Stomach (tissue), 8 donors: ENCODE measurements at regions not wholly inside any gene's neighbourhood (a gene's known extent, or its start where the extent isn't known, plus 50 kb on each side); places are given as distances from the start of the nearest gene placed in this dataset.

Source experiments
- DNase-seq, 2 donors: peaks; one replicate each; pipeline versions ENCODE4 v3.0.0 to v3.0.0-alpha.2; 2013 to 2019
- H3K27ac ChIP-seq, 5 donors: fragments of 200-600 bp in 4 of 5; sonication (generic) in 4 of 5; one replicate each; pipeline ENCODE4 v1.5.1; 2013 to 2019; ENCODE audit warnings: mild to moderate bottlenecking in 1 of 5, moderate library complexity in 1 of 5
- H3K27me3 ChIP-seq, 3 donors: fragments of 200-600 bp; sonication (generic); one replicate each; pipeline ENCODE4 v1.5.1; 2017 to 2019; ENCODE audit warnings: mixed run types in 1 of 3
- H3K36me3 ChIP-seq, 4 donors: fragments of 200-600 bp; sonication (generic); 1 replicate in 3 of 4; 2 replicates in 1 of 4; pipeline ENCODE4 v1.5.1; 2016 to 2019
- H3K4me1 ChIP-seq, 4 donors: fragments of 200-600 bp; sonication (generic); one replicate each; pipeline ENCODE4 v1.5.1; 2016 to 2019
- H3K4me3 ChIP-seq, 4 donors: fragments of 200-600 bp; sonication (generic) in 3 of 4; one replicate each; pipeline ENCODE4 v1.5.1; 2016 to 2019; ENCODE audit warnings: mild to moderate bottlenecking in 1 of 4
- H3K9me3 ChIP-seq, 4 donors: fragments of 200-600 bp; sonication (generic); one replicate each; pipeline ENCODE4 v1.5.1; 2016 to 2019
- EP300 ChIP-seq: sonication (generic); formaldehyde crosslinking; IDR thresholded peaks from one replicate; pipeline ENCODE4 v1.6.1; 2017; ENCODE audit warnings: antibody characterized with exemption
- POLR2A ChIP-seq, 4 donors: fragments of 450-650 bp; IDR thresholded peaks; one replicate each; pipeline ENCODE4 v1.6.1; 2016; ENCODE audit warnings: antibody characterized with exemption in 4 of 4, control low read depth in 2 of 4, mild to moderate bottlenecking in 1 of 4, moderate library complexity in 1 of 4
- POLR2AphosphoS5 ChIP-seq, 3 donors: sonication (generic); formaldehyde crosslinking; IDR thresholded peaks; one replicate each; pipeline ENCODE4 v1.6.1; 2016; ENCODE audit warnings: antibody characterized with exemption in 3 of 3
- WGBS, 5 donors: extraction: QIAGEN DNeasy Blood & Tissue Kit in 3 of 5; methylation state at CpG; one replicate each; pipeline versions ENCODE4 v1.1.5 to v1.1.7; 2013 to 2018; 5-methylcytosine and 5-hydroxymethylcytosine counted together
- intact Hi-C: fragments of 100-400 bp; cut with DNase I; formaldehyde crosslinking; loops from one replicate; pipeline ENCODE4 v1.15.1; 2023; ENCODE audit warnings: low total_unique reads
- TF ChIP-seq, protein P1 (sequence below), 7 experiments: fragments of 450-650 bp in 4 of 7; fragments of 200-600 bp in 3 of 7; sonication (generic) in 3 of 7; IDR thresholded peaks; one replicate each; pipeline ENCODE4 v1.5.1; 2016 to 2019; ENCODE audit warnings: antibody characterized with exemption in 7 of 7, control low read depth in 2 of 7, mild to moderate bottlenecking in 1 of 7
- donor health status: healthy with polysubstance abuse.
- donor health status: Bipolar disorder and iron deficiency.
- donor health status: healthy.

DNA sequence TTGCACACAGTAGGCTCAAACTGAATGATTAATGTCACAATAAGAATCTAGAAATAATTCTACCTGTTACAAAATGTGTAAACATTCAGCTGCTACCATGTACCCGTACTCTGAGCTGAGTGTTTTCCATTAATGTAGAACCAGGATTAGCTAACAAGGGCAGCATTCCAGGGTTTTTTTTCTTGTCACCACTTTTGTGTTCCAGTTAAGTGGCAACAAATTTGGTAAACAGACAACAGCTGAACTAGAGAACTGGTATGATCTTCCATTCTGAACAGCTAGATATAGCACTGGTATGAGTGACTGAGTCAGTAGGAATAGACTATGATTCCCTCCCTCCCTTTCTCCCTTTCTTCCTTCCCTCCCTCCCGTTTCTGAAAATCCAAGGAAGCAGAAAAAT lies 229.4 kb downstream of the CD47 start:
- H3K9me3 ChIP-seq = no peaks in the 10 kb centered on the region
- H3K27ac ChIP-seq = no peak overlapping the region
- no peaks in the 10 kb centered on the region for H3K27me3 ChIP-seq
- no peak for DNase-seq
- intact Hi-C loops = no loop called here
- no peak overlapping the region for H3K4me3 ChIP-seq
- TF ChIP-seq POLR2A (IDR thresholded peaks at IDR 0.05) (no peak), EP300 (no peak), POLR2AphosphoS5 (IDR thresholded peaks at IDR 0.05) (no peak)
- TF ChIP-seq, protein P1, sequence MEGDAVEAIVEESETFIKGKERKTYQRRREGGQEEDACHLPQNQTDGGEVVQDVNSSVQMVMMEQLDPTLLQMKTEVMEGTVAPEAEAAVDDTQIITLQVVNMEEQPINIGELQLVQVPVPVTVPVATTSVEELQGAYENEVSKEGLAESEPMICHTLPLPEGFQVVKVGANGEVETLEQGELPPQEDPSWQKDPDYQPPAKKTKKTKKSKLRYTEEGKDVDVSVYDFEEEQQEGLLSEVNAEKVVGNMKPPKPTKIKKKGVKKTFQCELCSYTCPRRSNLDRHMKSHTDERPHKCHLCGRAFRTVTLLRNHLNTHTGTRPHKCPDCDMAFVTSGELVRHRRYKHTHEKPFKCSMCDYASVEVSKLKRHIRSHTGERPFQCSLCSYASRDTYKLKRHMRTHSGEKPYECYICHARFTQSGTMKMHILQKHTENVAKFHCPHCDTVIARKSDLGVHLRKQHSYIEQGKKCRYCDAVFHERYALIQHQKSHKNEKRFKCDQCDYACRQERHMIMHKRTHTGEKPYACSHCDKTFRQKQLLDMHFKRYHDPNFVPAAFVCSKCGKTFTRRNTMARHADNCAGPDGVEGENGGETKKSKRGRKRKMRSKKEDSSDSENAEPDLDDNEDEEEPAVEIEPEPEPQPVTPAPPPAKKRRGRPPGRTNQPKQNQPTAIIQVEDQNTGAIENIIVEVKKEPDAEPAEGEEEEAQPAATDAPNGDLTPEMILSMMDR (IDR thresholded peaks at IDR 0.05) = no peak
- H3K36me3 ChIP-seq = no peaks in the 10 kb centered on the region
- no peaks in the 10 kb centered on the region for H3K4me1 ChIP-seq
- WGBS, 5 donors = 48 to 76% (median 68%) methylated on average over 2 of the region's 2 CpGs
